ENCODE measurements at regions not wholly inside any gene's neighbourhood (a gene's known extent, or its start where the extent isn't known, plus 50 kb on each side); places are given as distances from the start of the nearest gene placed in this dataset.

DNA sequence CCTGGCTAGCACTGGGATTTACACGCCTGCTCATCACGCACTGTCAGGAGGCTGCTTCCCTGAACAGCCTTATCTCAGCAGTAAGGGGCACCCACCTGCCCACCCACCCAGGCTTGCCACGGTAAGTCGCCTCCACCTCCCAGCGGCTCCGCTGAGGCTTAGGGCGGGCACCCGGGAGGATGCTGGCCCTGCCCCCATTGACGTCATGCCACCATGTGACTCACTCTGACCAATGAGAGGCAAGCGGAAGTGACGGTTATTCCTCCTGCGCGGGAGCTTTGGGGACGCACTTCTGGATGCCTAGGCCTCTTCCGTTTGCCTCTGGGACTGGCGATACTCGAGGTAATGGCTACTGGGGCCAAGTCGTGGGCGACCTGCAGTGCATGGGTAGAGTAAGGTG is 256.8 kb downstream of the QKI start:
- no peak for TF ChIP-seq EZH2phosphoT487 (IDR thresholded peaks at IDR 0.05; ENCODE audit: borderline replicate concordance)
- TF ChIP-seq, protein P1, sequence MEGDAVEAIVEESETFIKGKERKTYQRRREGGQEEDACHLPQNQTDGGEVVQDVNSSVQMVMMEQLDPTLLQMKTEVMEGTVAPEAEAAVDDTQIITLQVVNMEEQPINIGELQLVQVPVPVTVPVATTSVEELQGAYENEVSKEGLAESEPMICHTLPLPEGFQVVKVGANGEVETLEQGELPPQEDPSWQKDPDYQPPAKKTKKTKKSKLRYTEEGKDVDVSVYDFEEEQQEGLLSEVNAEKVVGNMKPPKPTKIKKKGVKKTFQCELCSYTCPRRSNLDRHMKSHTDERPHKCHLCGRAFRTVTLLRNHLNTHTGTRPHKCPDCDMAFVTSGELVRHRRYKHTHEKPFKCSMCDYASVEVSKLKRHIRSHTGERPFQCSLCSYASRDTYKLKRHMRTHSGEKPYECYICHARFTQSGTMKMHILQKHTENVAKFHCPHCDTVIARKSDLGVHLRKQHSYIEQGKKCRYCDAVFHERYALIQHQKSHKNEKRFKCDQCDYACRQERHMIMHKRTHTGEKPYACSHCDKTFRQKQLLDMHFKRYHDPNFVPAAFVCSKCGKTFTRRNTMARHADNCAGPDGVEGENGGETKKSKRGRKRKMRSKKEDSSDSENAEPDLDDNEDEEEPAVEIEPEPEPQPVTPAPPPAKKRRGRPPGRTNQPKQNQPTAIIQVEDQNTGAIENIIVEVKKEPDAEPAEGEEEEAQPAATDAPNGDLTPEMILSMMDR (conservative IDR thresholded peaks at IDR 0.05; ENCODE audit: low read length), result no peak
